GM19455 (cell line): ENCODE measurements at regions not wholly inside any gene's neighbourhood (a gene's known extent, or its start where the extent isn't known, plus 50 kb on each side); places are given as distances from the start of the nearest gene placed in this dataset.

Experiments
- ATAC-seq: cut with Tn5 transposase; IDR thresholded peaks from one replicate; pipeline ENCODE4 v1.9.1; 2021; ENCODE audit not compliant: unreplicated experiment

DNA sequence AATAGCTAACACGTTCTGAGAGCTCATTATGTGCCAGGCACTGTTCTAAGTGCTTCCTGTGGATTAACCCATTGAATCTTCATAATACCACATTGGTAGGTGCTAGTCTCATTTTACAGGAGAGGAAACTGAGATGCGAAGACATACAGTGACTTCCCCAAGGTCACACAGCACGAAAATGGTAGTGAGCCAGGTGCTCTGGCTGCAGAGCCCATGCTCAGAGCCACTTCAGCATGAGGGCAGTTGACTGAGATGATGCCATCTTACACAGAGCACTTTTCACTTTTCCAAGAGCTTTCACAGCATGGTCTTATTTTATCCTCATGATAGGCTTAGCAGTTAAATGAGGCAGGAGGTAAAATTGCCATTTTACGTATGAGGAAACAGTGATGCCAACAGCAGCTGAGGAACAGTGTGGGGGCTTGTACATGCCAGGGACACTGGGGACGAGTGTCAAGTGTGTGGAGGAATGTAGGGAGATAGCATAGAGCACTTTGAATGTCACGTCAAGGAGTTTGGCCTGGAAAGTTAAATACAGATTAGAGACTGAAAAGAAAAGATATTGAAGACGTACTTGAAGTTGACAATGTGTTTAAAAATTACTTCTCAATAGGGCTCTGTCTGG is 180.0 kb downstream of the KIF4B start:
- ATAC-seq = no peak

DNA sequence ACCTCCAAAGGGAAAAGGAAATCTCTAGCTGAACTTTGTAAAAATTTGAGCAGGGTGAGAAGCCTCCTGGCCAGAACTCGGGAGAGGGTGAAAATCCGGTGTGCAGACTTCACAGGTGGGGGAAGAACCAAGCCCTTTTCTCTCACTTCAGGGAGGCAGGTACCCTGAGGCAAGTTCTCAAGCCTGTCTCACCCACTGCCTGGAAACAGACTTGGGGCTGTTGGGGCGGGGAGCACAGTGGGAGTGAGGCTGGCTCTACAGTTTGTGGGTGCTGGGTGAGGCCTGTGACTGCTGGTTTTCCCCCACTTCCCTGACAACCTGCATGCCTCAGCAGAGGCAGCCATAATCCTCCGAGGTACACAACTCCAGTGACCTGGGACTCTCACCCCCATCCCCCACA is 187.1 kb downstream of the KIF4B start:
- no peak for ATAC-seq

DNA sequence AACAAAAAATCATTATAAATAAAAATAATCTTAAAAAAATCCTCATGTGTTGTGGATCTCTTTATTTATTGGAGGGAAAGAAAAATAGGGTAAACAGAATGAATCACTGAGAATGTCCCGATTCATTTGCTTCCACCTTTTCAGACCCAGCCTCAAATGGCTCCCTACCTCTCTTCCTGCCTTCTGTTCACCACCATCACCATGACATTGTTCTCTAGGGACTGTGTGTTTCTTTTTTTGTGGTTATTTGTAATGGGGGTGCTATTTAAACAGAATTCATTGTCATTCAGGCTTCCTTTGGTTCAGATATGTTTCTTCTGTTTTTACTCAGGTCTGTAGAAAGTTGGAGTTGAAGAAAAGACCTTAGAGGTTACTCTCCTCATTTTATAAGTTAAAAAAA is 198.2 kb downstream of the KIF4B start:
- no peak for ATAC-seq

DNA sequence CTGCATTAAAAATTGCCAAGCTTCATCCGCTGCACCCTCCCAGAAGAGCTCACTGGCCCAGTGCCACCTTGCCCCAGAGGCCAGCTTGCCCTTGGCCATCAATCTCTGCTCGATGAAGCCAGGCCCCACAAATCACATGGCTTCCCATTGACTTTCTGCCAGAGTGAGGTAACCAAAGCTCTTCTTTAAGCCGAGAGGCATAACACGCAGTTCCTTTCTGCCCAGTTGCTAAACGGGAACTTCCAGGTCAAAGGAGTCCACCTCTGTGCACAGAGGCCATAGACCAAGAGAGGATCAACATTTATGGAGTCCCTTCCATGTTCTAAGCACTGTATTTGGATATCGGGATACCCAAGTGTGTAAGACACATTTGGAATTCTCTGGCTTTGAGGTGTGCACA is 208.8 kb downstream of the KIF4B start:
- no peak for ATAC-seq

DNA sequence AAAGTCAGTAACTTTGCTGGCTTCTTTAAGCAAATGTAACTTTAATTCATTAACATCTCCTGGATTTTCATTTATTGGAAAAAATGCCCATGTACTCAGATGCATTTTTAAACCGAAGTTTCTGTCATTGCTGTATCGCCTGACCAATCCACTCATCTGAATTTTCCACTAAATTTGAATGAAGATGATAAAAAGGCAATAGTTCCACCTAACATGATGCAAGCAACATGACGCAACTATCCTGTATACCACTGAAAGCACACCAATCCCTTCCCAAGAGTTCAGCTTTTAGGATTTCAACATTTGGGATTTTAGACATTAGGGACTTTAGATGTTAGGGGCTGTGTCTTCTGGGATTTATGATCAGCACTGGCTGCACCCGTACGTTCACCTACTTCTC is 215.6 kb downstream of the KIF4B start:
- no peak for ATAC-seq

DNA sequence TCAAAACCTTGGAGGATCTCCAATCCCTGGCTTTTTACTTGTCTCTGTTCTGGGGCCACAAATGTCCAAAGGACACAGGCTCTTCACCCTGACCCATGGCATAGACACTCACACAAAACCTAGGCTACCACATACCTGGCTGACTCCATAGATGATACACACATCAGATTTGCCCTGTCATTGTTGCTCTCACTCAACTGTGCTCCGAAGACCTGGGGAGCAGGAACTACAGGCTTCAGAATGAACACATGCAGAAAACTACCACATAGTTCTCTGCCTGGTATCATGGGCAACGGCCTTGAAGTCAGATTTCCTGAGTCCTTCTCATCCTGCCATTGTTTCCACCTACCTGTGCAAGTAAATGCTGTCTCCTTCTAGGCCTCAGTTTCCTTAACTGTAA is 226.2 kb downstream of the KIF4B start:
- no peak for ATAC-seq

DNA sequence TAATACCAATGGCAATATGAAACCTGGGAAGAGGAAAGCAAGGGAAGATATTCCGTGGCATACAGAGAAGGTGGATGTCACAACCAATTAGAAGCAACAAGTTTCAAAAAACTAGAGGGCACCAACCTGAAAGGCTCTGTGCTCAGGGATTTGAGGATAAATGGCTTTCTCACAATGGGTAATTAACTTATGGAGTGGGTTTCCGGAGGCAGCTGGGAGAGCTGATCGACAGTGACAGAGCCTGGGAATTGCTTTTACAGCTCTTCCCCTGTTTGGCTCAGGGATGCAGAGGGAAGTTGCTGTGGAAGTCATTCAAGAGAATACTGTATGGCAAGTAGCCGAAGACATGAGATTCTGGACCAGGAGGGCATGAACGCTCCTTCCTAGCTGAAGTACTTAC is 237.0 kb downstream of the KIF4B start:
- ATAC-seq = no peak

DNA sequence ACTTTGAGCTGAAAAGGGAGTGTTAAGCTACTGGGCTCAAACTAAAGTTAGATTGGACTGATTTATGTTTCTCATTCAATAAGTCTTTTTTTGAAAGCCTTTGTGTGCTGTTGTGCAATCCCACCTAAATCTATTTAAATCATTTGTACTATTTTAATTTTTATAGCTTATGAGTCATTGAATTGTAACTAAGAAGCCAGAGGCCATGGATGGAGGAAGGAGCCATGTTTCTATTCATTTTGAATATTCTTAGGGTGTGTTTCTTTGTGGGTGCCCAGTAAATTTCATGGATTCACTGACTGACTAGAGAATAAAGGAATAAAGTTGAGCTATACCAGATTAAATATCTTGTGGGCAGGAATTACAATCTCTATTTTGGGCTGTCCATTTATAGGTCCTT is 238.5 kb downstream of the KIF4B start:
- ATAC-seq = no peak

DNA sequence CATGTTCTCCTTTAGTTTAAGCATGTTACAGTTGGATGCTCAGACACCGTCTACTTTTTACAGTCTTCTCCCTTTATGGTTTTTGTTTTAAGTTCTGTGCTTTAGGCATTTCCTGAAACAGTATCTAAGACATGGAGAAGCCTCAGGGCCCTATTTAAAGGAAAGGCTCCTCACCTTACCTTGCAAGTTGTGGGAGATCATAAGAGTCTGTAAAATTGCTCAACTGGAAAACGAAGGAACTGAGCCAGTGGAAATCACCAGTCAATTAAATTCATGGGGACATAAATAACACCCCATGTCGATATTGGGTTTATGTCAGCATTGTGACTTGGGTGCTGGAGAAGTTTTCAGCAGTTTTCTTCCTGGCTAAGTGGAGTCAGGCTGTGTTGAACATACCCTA is 239.2 kb downstream of the KIF4B start:
- ATAC-seq = no peak

DNA sequence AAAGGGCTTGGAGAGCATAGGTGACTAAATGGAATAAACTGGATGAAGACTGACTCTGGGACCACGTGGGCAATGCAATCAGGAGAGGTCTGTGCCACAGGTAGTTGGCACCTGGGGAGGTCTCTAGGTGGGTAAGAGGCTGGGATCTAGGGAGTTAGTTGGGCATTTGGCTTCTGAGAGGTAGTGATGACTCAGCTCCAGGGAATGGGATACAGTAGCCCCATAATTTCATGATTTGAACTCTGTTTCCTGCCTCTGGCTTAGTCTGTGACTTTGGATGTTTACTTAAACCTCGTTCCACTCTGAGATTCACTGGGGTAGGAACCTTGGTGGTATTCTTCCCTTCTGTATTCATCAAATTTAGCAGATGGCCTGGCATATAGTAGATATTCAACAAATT is 240.8 kb downstream of the KIF4B start:
- no peak for ATAC-seq

DNA sequence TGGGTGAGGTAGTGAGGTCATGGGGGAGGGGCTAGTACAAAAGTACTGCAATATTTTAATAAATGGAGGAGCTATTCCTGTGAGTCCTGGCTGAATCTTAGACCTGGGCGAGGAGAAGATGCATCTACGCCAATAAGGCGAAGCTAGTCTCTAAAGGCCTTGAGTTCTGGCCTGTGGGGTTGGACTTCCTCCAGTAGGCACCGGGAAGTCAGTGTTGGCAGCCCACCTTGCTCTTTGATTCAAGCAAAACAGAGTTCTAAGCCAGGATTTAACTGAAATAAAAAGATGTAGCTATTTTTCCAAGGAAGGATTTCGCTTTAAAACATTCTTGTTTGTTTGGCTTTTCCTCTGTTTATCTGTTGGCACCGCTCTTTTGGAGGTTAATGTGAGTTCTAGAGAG is 244.6 kb downstream of the KIF4B start:
- ATAC-seq = no peak

DNA sequence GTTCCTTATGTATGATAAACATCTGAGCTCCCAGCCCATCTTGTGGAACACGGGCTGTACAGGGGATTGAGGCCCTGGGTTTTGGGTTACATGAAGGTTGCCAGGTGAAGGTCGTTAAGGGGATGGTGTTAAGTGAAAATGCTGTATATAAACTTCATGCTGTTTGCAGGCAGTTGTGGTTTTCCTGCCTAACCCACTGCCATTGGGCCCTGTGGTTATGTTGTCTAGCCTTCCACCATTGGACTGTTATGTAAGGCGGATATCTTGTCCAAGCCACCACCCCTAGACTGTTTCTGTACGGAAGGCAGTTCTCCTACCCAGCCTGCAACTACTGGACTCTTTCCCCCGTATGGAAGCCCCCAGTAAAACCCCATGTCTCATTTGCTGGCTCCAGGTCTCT is 246.1 kb downstream of the KIF4B start:
- no peak for ATAC-seq

DNA sequence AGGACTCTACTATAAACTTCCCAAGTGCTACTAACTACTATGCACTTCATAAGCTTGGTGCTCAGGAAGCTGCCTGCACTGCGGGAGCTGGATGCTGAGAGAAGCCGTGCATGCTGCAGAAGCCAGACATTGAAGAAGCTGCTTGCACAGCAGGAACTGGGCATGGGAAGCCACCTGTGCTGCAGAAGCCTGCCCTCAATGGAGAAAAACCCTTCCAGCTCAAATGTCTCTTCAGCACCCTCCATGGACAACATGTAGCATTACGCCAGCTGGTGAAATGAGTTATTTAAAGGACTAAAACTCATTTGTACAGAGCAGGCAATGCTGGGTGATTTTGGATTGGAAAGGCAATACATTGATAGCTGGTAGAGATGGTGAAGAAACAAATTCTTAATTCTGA is 247.2 kb downstream of the KIF4B start:
- ATAC-seq = no peak

DNA sequence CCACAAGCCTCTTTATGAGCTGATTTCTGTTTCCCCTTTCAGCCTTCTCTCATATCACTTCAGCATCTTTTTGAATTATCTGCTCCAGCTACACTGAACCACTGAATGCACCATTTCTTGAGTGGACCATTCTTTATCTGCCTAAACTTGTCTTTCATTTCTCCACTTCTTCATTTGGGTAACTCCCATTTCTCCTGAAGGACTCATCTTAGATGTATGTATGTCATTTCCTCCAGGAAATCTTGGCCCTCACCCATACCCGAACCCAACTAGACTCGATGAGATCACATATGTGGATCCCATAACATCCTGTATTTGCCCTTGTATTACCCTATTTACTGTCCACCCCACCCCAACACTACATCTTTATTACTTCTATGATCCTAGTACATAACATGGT is 249.8 kb downstream of the KIF4B start:
- no peak for ATAC-seq

DNA sequence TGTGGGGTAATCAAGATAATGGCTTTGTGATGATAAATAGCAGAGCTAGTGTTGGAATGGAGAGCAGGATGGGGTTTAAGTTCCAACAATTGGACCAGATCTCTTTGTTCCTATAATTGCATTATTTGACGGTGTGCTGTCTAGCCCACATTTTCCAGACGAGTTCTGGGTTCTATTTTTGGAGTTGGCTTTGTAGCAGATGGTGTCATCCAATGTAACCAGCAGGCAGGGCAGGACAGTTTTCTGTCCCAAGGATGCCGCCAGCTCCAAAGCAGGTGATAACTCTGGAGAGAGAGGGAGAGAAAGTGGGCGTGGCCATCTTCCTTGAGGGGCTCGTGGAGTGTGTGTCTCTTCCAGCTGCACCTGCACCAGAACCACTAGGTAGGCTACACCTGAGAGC is 251.3 kb downstream of the KIF4B start:
- ATAC-seq = no peak

DNA sequence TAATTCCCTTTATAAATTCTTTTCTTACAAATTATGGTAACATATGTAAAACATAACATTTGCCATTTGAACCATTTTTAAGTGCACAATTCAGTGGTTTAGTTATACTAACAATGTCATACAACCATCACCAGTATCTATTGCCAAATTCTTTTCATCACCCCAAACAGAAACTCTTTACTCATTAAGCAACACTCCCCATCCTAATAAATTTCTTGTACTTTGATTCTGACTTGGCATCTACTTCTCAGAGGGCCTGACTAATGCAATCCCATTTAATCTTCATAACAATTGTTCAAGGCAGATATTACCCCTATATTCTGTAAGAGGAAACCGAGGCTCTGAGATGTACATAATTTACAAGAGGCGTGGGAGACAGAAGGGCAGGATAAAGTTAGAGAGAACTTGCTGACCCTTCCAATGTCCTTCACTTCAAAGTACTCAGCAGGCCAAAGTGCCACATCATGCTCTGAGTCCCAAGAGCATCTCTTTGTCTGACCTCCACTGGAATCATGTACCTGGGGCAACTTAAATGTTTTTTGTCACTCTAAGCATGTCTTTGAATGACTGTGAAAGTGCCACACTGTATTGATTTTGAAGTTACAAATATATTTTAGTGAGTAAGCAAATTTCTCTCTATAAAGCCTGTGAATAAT is 255.3 kb downstream of the KIF4B start:
- no peak for ATAC-seq

DNA sequence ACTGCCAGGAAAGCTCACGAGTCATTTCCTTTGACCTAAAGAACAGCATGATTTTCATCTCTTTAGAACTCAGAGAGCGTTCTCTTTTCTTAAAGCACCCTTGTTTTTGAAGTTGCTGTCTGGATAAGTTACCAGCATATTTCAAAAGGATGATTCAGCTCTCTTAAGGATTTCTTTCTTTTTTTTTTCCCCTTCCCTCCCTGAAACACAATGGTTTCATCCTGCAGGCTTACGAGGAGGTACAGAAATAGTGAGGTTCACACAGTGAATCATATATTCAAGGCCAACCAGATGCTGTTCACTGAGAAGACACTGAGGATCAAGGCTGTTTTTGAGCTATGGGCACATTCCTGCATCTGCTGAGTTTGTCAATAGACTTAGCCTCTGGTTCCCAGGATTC is 257.2 kb downstream of the KIF4B start:
- no peak for ATAC-seq

DNA sequence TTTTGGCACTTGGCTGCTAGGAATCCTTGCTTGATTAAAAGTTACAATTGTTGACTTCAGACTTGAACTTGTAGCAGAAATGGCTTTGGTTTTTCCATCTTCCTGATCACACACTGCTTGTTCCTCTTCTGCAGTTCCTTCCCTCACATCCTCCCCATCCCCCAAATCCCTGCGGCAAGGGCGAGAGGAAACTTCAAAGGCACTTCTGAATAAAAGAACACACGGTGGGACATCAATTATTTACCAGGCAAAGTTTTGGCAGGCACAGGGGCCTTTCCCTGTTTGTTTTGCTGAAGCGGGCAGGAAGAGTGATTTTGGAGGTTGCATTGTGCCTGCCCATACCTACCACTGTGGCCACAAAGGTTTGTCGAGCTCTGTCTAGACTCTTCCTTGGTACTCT is 260.9 kb downstream of the KIF4B start:
- no peak for ATAC-seq

DNA sequence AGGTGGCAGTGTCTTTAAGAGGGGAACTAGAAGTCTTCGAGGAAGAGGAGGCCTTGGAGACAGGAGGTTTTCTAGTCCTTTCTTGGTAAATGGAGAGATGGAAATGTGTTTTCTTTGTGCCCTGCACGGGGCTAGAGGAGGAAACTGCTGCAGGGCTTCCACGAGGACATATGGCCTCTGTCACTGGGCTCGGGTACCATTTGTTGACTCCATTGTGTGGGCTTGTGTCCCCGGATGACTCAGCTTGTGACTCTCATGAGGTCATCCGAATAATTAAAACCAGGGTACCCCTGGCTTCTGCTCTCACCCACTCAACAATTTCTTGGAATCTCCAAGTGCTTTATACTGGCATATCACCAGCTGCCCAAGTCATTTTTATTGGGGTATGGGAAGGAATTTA is 261.7 kb downstream of the KIF4B start:
- ATAC-seq = no peak

DNA sequence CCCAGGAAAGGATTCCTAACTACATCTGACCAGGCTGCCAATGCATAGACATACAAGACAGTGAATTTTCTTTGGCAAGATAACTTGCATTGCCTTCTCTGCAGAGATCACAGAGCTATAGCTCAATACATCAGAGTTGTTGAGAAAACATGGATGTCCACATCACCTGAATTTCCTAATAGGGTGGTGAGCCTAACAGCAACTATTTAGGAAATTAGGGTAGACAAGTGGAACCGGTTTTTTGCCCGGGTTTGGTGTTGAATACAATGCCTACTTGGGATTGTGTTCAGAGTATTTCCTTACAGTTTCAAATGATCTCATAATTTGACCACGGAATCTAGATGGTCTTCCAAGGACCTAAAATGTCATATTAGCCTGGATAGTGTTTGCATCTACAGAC is 262.7 kb downstream of the KIF4B start:
- no peak for ATAC-seq

DNA sequence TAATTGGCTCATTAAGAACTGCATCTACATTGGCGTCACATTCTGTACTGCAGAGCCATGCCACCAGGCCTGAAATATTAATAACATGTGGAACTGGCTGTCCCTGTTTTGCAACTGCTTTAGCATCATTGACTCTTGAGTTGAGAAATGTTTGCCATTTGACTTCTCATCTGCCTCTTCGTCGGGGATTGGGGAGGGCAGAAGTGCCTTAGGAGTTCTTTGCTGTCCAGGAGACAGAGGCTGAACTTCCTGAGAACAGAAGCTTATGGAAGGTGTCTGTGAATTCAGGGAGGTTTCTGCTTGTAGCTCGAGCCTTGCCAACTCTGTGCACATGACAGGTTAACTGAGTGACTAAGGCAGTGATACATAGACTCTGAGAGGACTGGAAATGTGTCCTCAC is 265.0 kb downstream of the KIF4B start:
- ATAC-seq = no peak

DNA sequence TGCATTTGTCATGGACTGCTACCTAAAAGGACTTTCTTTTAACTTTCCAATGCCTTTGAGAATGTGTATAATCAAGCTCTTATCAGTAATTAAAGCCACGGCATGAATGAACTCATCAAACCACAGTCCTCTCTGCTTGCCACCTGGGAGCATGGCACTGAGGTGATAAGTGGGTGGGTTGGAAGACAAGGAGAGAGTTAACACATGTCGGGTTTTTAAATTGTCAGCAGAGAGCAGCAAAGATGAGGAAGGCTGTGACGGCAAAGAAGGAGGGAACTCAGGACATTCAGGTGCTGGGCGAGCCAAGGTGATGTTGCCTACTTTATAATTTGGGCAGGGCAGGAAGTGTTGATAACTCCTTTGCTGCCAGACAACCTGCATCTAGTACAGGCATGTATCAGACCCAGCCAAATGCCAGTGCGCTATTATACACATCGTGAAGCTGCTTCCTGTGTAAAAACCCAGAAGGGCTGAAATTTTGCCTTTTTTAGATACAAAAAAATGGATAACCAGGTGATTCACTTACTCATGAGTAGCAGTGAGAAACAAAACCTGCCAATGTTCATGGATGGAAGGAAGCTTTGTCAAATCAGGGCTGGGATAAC is 269.1 kb downstream of the KIF4B start:
- ATAC-seq = no peak

DNA sequence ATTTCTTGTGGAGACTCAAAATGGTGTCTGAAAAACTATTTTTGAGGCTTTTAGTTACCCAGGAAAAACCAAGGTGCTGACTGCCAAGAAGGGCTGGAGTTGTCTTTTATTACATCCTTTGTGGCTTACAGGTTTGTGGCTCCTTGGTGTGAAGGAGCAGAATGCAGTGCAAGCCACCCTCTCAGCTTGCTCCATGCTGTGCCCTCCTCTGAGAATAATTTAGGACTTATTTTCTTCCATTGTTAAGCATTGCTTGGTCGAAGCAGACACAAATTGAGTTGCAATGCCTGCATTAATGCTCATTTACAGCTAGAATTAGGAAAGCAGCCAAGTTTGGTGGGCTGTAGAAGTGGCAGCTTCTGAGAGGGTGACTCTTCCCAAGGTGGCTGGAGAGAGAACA is 272.2 kb downstream of the KIF4B start:
- ATAC-seq = no peak
